ENCODE measurements at regions not wholly inside any gene's neighbourhood (a gene's known extent, or its start where the extent isn't known, plus 50 kb on each side); places are given as distances from the start of the nearest gene placed in this dataset.
A peak's percentile ranks its signal among the peaks of the same experiment; 100 is the strongest.

DNA sequence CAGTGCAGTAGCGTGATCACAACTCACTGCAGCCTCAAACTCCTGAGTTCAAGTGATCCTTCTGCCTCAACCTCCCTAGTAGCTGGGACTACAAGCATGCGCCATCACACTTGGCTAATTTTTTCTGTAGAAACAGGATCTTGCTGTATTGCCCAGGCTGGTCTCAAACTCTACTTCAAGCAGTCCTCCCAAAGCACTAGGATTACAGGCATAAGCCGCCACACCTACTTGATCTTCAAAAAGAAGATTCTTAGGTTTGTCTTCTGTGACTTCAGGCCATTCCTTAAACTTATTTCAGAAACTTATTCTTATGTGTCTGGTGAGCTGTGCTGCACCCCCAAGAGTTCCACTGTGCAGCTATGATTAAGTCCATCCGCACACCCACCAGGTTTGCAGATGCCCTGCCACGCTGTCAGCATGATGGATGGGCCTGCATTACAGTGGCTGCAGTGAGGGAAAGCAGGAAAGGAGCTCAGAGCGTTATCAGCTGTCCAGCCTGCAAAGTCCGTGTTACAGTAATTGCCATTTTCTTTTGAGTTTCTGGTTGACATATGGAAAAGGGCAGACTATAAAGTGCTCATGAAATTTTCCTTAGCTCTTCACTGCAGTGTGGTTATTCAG, 146.6 kb downstream of the AASDH start:
- no peak for DNase-seq (ENCODE audit: low read depth)

DNA sequence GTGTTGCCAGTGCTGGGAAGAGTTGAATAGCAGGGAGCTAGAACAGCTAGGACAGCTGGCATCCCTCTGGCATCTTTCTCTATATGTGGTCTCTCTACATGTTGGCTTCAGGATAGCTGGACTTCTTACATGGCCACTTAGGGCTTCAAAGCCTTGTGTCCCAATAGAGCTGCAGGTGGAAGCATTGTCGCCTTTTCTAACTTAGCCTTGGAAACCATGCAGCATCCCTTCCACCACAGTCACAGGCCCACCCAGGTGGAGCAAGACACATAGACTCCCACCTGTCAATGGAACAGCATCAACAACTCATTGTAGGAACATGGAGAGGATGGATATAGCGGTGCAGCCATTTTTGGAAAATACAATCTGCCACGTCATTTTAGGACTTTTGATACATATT, 149.0 kb downstream of the AASDH start:
- DNase-seq (ENCODE audit: low read depth) = no peak

DNA sequence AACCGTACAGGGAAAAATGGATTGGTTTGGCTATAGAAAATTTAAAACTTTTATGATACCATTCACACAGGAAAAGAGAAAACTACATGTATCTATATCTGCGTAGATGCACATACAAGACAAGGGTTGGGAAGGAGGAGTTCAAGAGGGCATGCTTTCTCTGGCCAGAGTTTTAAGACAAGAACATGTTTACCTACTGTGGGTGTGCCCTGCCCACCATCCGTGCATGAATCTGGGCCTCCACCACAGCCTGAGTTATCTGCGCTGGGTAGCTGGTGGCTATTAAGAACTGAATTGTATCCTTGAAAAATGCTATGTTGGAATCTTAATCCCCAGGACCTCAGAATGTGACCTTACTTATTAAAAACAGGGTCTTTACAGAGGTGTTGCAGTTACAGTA, 151.6 kb downstream of the AASDH start:
- DNase-seq (ENCODE audit: low read depth) = no peak

DNA sequence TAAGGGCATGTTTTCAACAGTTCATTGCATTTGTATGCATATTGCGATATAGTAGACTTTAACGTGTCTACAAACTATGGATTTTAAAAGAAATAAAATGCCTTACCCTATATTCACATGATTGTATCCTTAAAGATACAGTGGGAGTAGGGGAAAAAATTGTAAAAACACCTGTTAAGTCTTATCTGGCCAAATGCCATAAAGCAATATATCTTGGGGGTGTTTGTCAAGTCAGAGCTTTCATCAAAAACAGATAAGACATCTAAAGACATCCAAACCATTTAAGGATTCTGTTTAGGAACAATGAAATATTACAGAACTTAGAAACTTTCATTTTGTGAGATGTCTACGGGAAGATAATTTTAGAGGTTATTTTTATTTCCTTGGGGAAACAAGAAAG, 152.3 kb downstream of the AASDH start:
- no peak for DNase-seq (ENCODE audit: low read depth)

DNA sequence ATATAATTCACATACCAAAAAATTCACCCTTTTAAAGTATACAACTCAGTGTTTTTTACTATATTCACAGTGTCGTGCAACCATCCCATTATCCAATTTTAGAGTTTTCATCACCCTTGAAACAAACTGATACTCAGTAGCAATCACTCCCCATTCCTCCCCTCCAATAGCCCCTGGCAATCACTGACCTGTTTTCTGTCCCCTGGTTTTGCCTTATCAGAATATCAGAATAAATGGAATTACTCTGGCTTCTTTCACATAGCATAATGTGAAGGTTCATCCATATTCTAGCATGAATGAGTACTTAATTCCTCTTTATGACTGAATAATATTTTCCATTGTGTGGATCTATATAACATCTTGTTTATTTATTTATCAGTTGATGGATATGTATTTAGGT, 153.2 kb downstream of the AASDH start:
- DNase-seq (ENCODE audit: low read depth) = no peak

DNA sequence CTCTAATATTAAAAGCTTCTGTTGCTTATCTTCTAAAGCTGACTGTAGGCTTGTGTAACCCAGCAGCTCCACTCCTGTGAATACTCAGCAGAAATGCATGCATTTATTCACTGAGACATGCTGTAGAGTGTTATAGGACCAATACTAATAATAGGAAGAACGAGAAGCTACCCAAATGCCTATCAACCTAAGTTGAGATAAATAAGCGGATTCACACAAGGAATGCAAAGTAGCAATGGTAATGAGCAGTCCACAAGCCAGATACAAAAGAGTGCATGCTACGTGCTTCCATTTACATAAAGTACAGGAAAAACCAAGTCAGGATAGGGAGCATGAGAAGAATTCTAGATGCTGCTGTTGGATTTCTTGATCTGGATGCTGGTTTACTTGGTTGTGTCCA, 155.9 kb downstream of the AASDH start:
- no peak for DNase-seq (ENCODE audit: low read depth)

DNA sequence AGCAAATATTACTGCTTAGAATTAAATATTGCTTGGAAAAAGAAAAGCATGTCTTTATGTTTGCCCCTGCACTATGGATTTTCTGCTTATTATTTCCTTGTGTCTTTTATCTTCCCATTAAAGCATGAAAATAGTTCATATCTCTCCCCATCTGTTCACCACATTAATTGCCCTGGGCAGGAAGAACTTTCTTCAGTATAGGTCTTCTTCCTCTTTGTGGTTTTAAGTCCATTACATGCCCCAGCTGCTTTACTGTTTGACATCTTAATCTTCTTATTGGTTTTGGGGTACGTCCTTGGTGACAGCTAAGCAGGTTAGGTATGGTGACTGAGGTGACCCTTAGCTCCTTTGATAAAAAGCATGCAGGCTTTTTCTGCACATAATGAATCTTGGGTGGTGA, 157.3 kb downstream of the AASDH start:
- no peak for DNase-seq (ENCODE audit: low read depth)

DNA sequence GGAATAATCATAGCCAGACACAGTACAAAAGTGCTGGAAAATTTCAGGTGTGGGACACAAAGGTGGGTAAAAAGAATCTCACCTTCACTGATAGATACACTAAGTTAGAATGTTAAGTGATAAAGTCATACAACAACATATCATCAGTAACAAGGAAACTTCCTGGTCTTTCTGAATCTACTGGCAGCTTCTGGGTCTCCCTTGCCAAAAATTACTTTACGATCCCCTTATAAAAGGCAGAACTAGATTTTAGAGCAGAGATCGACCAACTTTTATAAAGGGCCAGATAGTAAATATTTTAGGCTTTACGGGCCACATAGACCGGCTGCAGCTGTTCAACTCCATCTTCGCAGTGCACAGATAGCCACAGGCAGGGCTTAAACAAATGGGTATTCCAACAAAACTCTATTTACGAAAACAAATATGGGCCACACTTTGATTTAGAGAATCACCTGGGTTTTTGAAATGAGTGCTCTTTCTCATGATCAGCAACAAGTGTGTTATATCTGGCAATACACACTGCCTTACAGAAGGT, 159.9 kb downstream of the AASDH start:
- no peak for DNase-seq (ENCODE audit: low read depth)

DNA sequence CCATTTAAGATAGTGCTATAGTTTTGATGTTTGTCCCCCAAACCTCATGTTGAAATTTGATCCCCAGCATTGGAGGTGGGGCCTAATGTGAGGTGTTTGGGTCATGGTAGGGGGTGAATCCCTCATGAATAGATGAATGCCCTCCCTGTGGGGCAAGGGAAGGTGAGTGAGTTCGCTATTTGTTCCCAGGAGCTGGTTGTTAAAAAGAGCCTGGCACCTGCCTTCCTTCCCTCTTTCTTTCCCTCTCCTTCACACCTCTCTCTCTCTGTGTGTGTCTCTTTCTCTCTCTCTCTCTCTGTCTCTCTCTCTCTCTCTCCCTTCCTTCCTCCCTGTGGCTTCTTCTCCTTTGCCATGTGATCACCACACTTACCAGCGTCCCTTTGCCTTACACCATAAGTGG, 160.7 kb downstream of the AASDH start:
- DNase-seq (ENCODE audit: low read depth) = no peak

DNA sequence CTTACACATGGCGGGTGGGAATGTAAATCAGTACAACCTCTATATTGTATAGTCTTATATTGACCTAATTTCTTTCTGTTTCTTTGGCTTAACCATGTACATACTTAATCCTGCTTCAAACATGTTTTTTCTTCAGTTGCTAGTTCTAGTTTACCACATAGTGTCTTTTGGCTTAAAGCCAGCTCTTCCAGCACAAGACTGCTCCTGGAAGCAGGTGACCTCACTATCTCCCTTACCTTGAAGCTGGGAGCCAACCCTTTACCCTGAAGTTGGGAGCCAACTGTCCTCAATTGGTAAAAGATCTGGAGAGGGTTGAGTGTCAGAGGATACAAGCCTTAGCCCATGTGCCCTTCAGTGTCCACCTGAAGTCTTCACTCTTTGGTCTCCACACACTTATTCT, 162.7 kb downstream of the AASDH start:
- no peak for DNase-seq (ENCODE audit: low read depth)

DNA sequence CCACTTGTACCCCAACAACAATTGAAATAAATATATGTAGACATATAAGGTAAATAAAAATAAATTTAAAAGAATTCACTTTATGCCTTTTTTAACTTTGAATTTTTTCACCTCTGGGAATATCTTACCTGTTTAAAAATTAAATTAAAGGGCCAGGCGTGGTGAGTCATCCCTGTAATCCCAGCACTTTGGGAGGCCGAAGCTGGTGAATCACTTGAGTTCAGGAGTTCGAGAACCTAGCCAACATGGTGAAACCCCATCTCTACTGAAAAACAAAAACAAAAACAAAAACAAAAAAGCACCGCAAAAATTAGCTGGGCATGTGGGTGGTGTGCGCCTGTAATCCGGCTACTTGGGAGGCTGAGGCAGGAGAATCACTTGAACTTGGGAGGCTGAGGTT, 164.8 kb downstream of the AASDH start:
- DNase-seq (ENCODE audit: low read depth) = peak; percentile 1

DNA sequence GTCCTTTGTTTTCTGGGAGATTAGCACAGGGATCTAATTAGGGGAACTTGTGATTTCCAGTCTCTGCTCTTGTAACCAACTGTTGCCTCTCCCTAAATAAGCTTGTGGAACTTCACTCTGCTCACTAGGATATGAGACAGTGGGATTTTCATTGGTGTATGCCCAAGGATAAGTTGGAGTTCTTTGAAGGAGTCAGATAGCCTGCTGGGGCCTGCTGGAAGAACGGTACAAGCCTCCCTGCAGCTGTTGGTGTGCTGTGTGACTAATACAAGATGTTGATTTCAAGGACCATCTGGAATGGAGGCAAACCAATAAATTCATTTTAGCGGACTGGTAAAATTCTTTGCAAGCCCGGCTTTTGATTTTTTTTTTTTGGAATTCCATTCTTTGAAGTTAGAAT, 167.0 kb downstream of the AASDH start:
- DNase-seq (ENCODE audit: low read depth) = no peak

DNA sequence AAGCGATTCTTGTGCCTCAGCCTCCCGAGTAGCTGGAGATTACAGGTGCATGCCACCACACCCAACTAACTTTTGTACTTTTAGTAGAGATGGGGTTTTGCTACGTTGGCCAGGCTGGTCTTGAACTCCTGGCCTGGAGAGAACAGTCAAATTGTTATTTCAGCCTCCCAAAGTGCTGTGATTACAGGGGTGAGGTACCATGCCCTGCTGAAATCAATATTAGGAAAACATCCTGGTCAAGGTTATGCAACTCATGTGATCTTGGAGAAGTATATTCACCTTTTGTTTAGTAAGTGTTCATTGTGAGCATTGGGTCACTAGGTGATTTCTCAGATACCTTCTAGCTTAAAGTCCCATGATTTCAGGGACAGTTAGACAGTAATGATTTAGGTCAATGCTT, 167.8 kb downstream of the AASDH start:
- no peak for DNase-seq (ENCODE audit: low read depth)

DNA sequence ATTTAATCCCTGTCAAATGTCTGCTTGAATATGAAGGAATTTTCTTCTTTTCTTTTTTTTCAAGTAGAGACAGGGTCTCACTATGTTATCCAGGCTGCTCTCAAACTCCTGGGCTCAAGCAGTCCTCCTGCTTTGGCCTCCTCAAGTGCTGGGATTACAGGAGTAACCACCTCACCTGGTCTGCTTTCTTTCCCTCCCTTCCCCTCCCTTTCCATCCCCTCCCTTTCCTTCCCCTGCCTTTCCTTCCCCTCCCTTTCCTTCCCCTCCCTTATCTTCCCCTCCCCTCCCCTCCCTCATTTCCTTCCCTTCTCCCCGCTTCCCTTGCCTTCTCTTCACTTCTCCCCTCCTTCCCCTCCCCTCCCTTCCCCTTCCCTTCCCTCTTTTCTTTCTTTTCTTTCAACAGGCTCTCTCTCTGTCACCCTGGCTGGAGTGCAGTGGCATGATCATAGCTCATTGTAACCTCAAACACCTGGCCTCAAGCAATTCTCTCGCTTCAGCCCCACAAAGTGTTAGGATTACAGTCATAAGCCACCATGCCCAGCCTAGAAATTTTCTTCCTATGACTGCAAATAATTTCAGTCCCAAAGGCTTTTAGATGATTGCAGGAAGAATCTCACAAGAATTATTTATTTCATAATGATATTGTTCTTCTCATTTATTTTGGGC, 168.9 kb downstream of the AASDH start:
- DNase-seq (ENCODE audit: low read depth) = no peak

DNA sequence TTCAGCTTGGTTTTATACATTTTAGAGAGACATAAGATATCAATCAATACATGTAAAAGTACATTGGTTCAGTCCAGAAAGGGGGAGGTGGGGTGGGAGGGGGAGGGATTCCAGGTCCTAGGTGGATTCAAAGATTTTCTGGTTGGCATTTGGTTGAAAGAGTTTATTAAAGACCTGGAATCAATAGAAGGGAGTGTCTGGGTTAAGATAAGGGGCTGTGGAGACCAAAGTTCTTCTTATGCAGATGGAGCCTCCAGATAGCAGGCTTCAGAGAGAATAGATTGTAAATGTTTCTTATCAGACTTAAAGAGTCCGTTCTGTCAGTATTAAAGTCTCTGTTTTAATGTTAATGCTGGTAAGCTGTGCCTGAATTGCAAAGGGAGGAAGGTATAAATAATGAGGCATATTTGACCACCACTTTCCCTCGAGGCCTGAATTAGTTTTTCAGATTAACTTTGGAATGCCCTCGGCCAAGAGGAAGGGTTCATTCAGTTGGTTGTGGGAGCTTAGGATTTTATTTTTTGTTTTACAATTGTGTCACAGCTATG, 169.9 kb downstream of the AASDH start:
- DNase-seq (ENCODE audit: low read depth) = no peak

DNA sequence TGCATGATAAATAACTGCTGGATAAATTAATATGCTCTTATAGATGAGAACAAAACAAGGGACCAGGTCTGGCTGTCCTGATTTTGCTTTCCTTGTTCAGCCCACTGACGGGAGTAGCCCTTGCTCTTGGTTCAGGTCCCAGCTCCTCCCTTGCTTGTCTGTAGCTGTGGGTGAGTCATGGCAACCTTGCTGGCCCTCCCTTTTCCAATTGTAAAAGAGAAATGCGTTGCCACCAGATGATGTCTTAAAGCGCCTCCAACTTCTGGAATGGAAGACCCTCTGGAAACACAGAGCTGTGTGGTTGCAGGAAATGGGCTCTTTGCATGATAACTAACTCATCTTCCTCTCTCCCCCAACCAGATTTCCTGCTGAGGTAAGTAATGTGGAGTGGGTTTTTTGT, 171.4 kb downstream of the AASDH start:
- peak; percentile 43 for DNase-seq (ENCODE audit: low read depth)

DNA sequence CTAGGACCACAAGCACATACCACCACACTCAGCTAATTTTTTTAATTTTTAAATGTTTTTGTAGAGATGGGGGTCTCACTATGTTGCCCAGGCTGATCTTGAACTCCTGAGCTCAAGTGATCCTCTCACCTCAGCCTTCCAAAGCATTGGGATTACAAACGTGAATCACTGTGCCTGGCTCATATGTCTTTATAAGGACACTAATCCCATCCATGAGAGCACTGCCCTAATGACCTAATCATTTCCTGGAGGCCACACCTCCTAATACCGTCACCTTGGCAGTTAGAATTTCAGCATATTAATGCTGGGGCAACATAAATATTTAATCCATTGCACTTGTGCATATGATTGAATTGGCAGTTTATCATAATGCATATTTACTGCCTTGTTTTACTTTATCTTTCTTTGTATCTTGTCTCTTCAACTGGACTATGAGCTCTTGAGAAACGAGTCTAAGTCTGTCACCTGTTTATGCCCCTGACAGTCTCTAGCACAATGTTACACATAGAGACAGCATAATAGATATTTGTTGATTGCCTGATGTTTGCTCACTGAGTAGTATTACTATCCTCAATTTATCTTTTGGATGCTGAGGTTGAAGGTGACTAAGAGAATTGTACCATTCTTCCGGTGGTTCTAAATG, 172.0 kb downstream of the AASDH start:
- DNase-seq (ENCODE audit: low read depth) = no peak

DNA sequence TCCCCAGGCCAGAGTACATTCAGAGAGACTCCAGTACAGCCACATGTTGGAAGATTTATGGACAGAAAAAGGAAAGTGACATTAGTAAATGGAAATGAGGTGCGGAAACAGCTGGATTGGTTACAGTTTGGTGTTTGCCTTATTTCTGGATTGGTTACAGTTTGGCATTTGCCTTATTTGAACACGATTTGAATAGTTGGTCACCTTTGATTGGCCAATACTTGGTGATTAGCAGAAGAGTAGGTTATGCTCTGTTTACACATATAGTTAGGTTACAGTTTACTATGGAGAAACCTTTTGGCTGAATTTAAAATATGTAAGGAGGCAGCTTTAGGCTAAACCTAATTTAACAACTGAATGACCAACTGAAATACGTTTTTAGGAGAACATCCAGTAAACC, 173.7 kb downstream of the AASDH start:
- DNase-seq (ENCODE audit: low read depth) = no peak

DNA sequence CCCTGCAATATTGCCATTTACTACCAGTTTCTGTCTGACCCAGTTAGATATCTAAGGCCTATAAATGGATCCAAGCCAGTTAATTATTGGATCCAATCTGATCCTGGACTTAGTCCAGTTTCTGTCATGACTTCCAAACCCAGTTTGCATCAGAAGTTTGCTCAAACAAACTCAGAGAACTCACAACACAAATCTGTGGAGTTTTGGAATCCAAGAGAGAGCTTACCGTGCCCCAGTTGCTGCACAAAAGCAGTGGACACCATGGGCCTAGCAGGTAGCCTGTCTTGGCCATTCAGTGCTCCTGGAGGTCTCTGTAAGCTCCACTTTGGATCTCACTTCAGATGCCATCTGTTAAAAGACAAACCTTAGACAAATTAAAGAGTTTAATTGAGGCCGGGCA, 174.5 kb downstream of the AASDH start:
- no peak for DNase-seq (ENCODE audit: low read depth)

DNA sequence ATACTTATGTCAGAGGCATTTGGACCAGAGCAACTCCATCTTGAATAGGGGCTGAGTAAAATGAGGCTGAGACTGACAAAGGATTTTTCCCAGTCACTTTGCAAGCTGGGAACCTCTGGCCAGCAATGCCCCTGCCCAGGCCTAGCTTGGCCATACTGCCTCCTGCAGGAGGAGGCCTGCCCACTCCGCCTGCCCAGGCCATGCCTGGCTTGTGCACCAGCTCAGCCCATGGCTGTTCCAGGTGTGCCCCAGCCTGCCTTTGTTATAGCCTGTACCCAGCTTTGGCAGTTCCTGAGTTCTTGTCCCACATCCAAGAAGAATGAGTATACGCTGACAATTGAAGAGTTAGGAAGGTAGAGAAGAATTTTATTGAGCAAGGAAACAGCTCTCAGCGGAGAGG, 176.1 kb downstream of the AASDH start:
- no peak for DNase-seq (ENCODE audit: low read depth)

DNA sequence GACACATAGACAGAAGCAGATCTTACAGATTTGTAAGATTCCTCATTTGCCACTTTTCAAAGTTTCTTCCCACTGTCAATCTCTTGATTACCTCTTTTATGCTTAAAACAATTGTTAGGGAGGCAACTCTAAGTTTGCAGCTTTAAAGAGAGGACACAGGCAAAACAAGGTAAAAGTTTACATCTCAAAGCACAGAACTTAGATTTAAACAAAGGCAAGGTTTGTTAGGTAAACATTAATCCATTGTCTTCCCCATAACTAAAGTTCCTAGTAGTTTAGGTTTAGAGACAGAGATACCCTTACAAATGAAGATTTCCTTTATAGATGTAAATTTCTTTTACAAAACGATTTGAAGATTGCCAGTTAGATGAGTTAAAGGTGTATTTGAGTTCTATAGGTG, 176.9 kb downstream of the AASDH start:
- DNase-seq (ENCODE audit: low read depth) = no peak

DNA sequence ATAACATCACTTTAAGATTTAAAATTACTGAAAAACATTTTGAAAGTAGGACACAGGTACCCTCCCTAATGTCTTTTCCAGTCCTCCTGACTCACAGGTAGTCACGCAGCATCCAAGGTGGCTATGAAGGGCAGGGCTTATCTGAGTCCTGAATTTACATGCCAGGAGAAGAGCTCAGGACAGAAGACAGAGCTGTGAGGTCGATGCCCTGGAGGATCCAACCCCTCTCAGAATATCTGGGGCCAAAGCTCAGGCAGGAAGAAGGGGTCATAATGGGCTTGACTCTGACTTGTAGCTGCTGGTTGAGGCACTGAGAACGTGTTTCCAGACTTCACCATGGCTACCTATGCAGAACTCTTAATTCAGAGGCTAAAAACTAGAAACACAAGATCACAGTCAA, 177.5 kb downstream of the AASDH start:
- no peak for DNase-seq (ENCODE audit: low read depth)

DNA sequence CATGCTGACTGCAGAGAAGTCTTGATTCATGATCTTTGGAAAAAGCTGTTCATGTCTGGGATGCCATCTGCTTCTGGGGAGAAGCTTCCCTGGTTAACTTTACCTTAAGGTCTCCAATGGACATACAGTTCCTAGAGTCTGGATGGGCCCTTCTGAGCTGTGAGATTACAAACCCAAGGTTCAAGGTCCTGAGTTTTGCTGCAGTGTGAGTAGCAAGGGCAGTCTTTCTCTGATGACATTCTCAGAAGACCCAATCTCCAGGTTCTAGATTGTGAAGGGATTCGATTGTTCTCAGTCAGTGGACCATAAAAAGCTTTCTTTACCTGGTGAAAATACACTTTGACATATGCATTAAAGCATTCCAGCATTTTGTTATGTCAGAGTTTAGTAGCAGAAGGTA, 179.2 kb downstream of the AASDH start:
- DNase-seq (ENCODE audit: low read depth) = no peak
